Fibroblast of pulmonary artery (primary cell): ENCODE measurements at regions not wholly inside any gene's neighbourhood (a gene's known extent, or its start where the extent isn't known, plus 50 kb on each side); places are given as distances from the start of the nearest gene placed in this dataset.
"Not testable (repeated sequence)": the region's sequence is repeated elsewhere in the genome, so short reads cannot be mapped to it uniquely, and the experiment has no call there.

Experiments used
- DNase-seq: peaks from one replicate; pipeline ENCODE4 v3.0.0-alpha.2; 2010; ENCODE audit warnings: low read depth
- H3K4me3 ChIP-seq: replicated peaks from 2 replicates; pipeline ENCODE4 v1.5.1; 2011; ENCODE audit warnings: low read depth, mild to moderate bottlenecking, control low read depth, low read length, moderate library complexity
- TF ChIP-seq, protein P1 (sequence below): IDR thresholded peaks from 2 replicates; pipeline ENCODE4 v1.5.1; 2011; ENCODE audit warnings: mild to moderate bottlenecking, control low read depth, low read length, inconsistent platforms; ENCODE audit errors: missing control alignments

- TF ChIP-seq, protein P1, sequence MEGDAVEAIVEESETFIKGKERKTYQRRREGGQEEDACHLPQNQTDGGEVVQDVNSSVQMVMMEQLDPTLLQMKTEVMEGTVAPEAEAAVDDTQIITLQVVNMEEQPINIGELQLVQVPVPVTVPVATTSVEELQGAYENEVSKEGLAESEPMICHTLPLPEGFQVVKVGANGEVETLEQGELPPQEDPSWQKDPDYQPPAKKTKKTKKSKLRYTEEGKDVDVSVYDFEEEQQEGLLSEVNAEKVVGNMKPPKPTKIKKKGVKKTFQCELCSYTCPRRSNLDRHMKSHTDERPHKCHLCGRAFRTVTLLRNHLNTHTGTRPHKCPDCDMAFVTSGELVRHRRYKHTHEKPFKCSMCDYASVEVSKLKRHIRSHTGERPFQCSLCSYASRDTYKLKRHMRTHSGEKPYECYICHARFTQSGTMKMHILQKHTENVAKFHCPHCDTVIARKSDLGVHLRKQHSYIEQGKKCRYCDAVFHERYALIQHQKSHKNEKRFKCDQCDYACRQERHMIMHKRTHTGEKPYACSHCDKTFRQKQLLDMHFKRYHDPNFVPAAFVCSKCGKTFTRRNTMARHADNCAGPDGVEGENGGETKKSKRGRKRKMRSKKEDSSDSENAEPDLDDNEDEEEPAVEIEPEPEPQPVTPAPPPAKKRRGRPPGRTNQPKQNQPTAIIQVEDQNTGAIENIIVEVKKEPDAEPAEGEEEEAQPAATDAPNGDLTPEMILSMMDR: no peak
- no peak for DNase-seq
- H3K4me3 ChIP-seq: no peak overlapping the region
Measured at GRCh38 chr4:119958983-119959382, 107.7 kb downstream of the MAD2L1 start.

- TF ChIP-seq, protein P1: no peak
Measured at GRCh38 chr4:119955256-119955655, 111.4 kb downstream of the MAD2L1 start.

GRCh38 chr4:119954487-119954886 lies 112.2 kb downstream of the MAD2L1 start:
- not testable (repeated sequence) for H3K4me3 ChIP-seq

More at GRCh38 chr4:119955256-119955655, 111.4 kb downstream of the MAD2L1 start:
- no peak for DNase-seq
- H3K4me3 ChIP-seq: no peak overlapping the region

GRCh38 chr4:119946359-119946758 lies 120.3 kb downstream of the MAD2L1 start:
- H3K4me3 ChIP-seq: no peak overlapping the region
- DNase-seq: no peak
- TF ChIP-seq, protein P1: no peak

More at GRCh38 chr4:119954487-119954886, 112.2 kb downstream of the MAD2L1 start:
- DNase-seq: not testable (repeated sequence)

GRCh38 chr4:119942806-119943205 lies 123.8 kb downstream of the MAD2L1 start:
- no peak overlapping the region for H3K4me3 ChIP-seq
- TF ChIP-seq, protein P1: no peak
- no peak for DNase-seq

DNA sequence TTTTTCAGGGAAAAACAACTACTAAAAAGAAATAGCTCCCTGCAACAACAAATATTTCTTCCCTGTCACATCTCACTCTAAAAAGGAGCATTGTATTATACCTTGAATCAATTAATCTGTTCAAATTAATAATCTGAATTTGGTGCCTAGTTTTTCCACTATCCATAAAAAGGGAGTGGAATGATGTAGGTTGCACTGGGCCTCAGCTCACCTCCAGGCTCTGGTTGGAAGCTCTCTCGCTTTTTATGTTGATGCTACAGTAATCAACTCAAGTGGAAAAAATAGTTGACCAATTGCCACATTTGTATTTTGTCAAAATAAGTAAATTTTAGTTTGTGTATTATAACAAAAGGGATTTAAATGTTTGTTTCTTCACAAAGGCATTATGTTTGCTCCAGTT lies 126.1 kb downstream of the MAD2L1 start:
- H3K4me3 ChIP-seq: no peak overlapping the region
- TF ChIP-seq, protein P1: no peak
- DNase-seq: no peak

DNA sequence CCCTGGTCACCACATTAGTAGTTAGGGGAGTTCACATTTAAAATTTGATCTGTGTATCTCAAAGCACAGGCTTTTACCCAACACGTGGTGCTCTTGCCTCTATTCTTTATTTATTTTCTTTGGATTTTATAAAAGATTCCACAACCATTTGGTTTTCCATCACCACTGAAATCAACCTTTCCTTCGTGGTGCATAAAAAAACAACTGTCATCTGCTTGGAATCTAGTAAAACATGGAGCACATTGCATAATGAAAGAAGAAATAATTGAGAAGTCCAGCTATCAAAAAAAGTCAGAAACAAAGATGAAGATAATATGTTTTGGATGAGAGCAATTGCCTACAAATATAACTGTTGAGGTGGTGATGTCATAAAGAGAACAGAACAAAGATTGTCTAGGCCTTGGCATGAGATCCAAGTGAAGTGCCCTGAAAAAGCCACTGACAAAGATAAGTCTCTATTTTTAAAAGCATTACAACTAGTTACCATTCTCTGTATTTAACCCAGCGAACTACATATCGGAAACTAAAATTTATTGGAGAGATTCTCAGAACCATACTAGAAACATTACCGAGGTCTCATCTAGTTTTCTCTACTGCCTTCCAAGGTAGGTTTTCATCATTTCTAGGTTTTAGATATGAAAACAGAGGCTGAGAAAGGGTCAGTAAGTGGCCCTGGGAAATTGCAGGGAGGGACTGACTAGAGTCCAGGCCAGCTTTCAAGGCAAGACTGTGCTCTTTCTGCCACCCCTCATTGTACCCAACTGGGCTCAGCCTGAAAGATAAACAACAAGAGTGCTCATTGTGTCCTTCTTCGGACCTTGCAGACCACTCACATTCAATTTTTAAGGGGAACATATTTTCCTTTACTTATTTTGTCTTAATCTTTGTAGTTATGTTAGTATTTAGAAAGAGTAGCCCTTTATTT lies 127.3 kb downstream of the MAD2L1 start:
- H3K4me3 ChIP-seq: no peak overlapping the region
- TF ChIP-seq, protein P1: no peak
- DNase-seq: no peak
